ENCODE measurements at regions not wholly inside any gene's neighbourhood (a gene's known extent, or its start where the extent isn't known, plus 50 kb on each side); places are given as distances from the start of the nearest gene placed in this dataset.

GRCh38 chr18:28682912-28683311 is 506.0 kb upstream of the CDH2 start:
- TF ChIP-seq POLR2A (IDR thresholded peaks at IDR 0.05): no peak
- no peak for TF ChIP-seq CTCF (IDR thresholded peaks at IDR 0.05)
